Mesendoderm (in vitro differentiated cells): ENCODE measurements at regions not wholly inside any gene's neighbourhood (a gene's known extent, or its start where the extent isn't known, plus 50 kb on each side); places are given as distances from the start of the nearest gene placed in this dataset.
"Not testable (repeated sequence)": the region's sequence is repeated elsewhere in the genome, so short reads cannot be mapped to it uniquely, and the experiment has no call there.

Experiments used
- DNase-seq: peaks from one replicate; pipeline ENCODE4 v3.0.0; 2013
- H2AK5ac ChIP-seq: 2 replicates; pipeline ENCODE4 v1.6.1; 2013; ENCODE audit warnings: low read length, inconsistent platforms
- H2BK120ac ChIP-seq: 2 replicates; pipeline ENCODE4 v1.6.1; 2013; ENCODE audit warnings: low read depth, mild to moderate bottlenecking, low read length, moderate library complexity, mixed read lengths
- H2BK15ac ChIP-seq: replicated peaks from 2 replicates; pipeline ENCODE4 v1.6.1; 2013; ENCODE audit warnings: low read depth, mild to moderate bottlenecking, moderate library complexity
- H2BK5ac ChIP-seq: 2 replicates; pipeline ENCODE4 v1.6.1; 2013; ENCODE audit warnings: low read length, inconsistent platforms
- H3K18ac ChIP-seq: 2 replicates; pipeline ENCODE4 v1.6.1; 2013; ENCODE audit warnings: mild to moderate bottlenecking, low read length, mixed read lengths
- H3K23ac ChIP-seq: one replicate; pipeline ENCODE4 v1.6.1; 2013; ENCODE audit warnings: low read length
- H3K27ac ChIP-seq: 2 replicates; pipeline ENCODE4 v1.5.1; 2013; ENCODE audit warnings: low read depth, mild to moderate bottlenecking, inconsistent platforms, low read length, moderate library complexity
- H3K27me3 ChIP-seq: 2 replicates; pipeline ENCODE4 v1.6.1; 2013; ENCODE audit warnings: low read length, control low read depth, mild to moderate bottlenecking, inconsistent platforms; ENCODE audit not compliant: insufficient read depth, poor library complexity
- H3K36me3 ChIP-seq: 2 replicates; pipeline ENCODE4 v1.6.1; 2013; ENCODE audit warnings: low read length, inconsistent platforms; ENCODE audit not compliant: control insufficient read depth, insufficient read depth
- H3K4ac ChIP-seq: one replicate; pipeline ENCODE4 v1.6.1; 2013; ENCODE audit warnings: low read depth, mild to moderate bottlenecking, low read length, moderate library complexity
- H3K4me1 ChIP-seq: 2 replicates; pipeline ENCODE4 v1.6.1; 2013; ENCODE audit warnings: low read depth, low read length, inconsistent platforms; ENCODE audit not compliant: control insufficient read depth
- H3K4me2 ChIP-seq: 2 replicates; pipeline ENCODE4 v1.6.1; 2013; ENCODE audit warnings: low read length
- H3K4me3 ChIP-seq: 2 replicates; pipeline ENCODE4 v1.5.1; 2013; ENCODE audit warnings: mild to moderate bottlenecking, low read length
- H3K56ac ChIP-seq: one replicate; pipeline ENCODE4 v1.6.1; 2013; ENCODE audit warnings: low read length
- H3K79me1 ChIP-seq: 2 replicates; pipeline ENCODE4 v1.6.1; 2013; ENCODE audit warnings: low read length, inconsistent platforms
- H3K79me2 ChIP-seq: 2 replicates; pipeline ENCODE4 v1.6.1; 2013; ENCODE audit warnings: mild to moderate bottlenecking, low read length; ENCODE audit not compliant: control insufficient read depth, insufficient read depth
- H3K9ac ChIP-seq: 2 replicates; pipeline ENCODE4 v1.6.1; 2013; ENCODE audit warnings: low read length, inconsistent platforms
- H4K5ac ChIP-seq: one replicate; pipeline ENCODE4 v1.6.1; 2013; ENCODE audit warnings: low read length
- H4K8ac ChIP-seq: one replicate; pipeline ENCODE4 v1.6.1; 2013; ENCODE audit warnings: low read depth, mild to moderate bottlenecking, control low read depth, low read length, moderate library complexity
- WGBS: extraction: QIAGEN DNeasy Blood & Tissue Kit; methylation state at CpG from one replicate; pipeline ENCODE4 v1.1.7; 2013; ENCODE audit warnings: low lambda C conversion rate, missing lambda C conversion rate; ENCODE audit not compliant: insufficient coverage; ENCODE audit errors: extremely low coverage; 5-methylcytosine and 5-hydroxymethylcytosine counted together

GRCh38 chr1:212513586-212513985 is 80.9 kb downstream of the NENF start:
- Histone ChIP-seq H3K27me3 (no peaks in the 10 kb centered on the region), H2BK5ac (no peak overlapping the region), H3K27ac (no peak overlapping the region), H3K4me1 (peaks cover 7% of the 10 kb centered on the region), H2AK5ac (peak overlapping the region; percentile 22), H2BK15ac (no peak overlapping the region), H3K4ac (no peak overlapping the region), H3K4me3 (no peak overlapping the region), H3K36me3 (no peaks in the 10 kb centered on the region), H3K18ac (no peak overlapping the region), H2BK120ac (no peak overlapping the region), H3K79me1 (no peaks in the 10 kb centered on the region), H3K56ac (no peak overlapping the region), H3K23ac (no peak overlapping the region), H4K5ac (no peak overlapping the region), H4K8ac (no peak overlapping the region), H3K79me2 (no peaks in the 10 kb centered on the region), H3K4me2 (no peak overlapping the region), H3K9ac (no peak overlapping the region)
- WGBS: no CpG with 5 or more reads among the region's 11 CpGs
- DNase-seq: no peak

- Histone ChIP-seq H3K18ac (peak overlapping the region; percentile 71), H3K23ac (no peak overlapping the region), H3K79me2 (no peaks in the 10 kb centered on the region), H4K8ac (peak overlapping the region; percentile 91), H3K4ac (no peak overlapping the region), H2BK120ac (peak overlapping the region; percentile 75), H3K79me1 (no peaks in the 10 kb centered on the region), H3K27me3 (no peaks in the 10 kb centered on the region), H2BK15ac (peak overlapping the region; percentile 10), H3K4me1 (peaks cover 7% of the 10 kb centered on the region), H4K5ac (no peak overlapping the region), H3K4me3 (no peak overlapping the region), H2BK5ac (peak overlapping the region; percentile 27), H2AK5ac (peak overlapping the region; percentile 22), H3K9ac (peak overlapping the region; percentile 9), H3K4me2 (no peak overlapping the region), H3K56ac (peak overlapping the region; percentile 71), H3K27ac (no peak overlapping the region), H3K36me3 (no peaks in the 10 kb centered on the region)
- WGBS: no CpG with 5 or more reads among the region's 25 CpGs
- DNase-seq: peak; percentile 84
Measured at GRCh38 chr1:212514056-212514614, 81.4 kb downstream of the NENF start.

- peak overlapping the region; percentile 91 for H4K8ac ChIP-seq
- H2BK15ac ChIP-seq: peak overlapping the region; percentile 10
- no peak overlapping the region for H2AK5ac ChIP-seq
- DNase-seq: peak; percentile 68
- H3K56ac ChIP-seq: peak overlapping the region; percentile 71
- H3K18ac ChIP-seq: peak overlapping the region; percentile 71
- no CpG with 5 or more reads among the region's 36 CpGs for WGBS
- no peak overlapping the region for H4K5ac ChIP-seq
- no peak overlapping the region for H3K4me3 ChIP-seq
- H3K4ac ChIP-seq: peak overlapping the region; percentile 95
- no peaks in the 10 kb centered on the region for H3K79me1 ChIP-seq
- H3K23ac ChIP-seq: no peak overlapping the region
- peaks cover 7% of the 10 kb centered on the region for H3K4me1 ChIP-seq
- H3K27me3 ChIP-seq: no peaks in the 10 kb centered on the region
- H3K79me2 ChIP-seq: no peaks in the 10 kb centered on the region
- H2BK5ac ChIP-seq: peak overlapping the region; percentile 70
- no peaks in the 10 kb centered on the region for H3K36me3 ChIP-seq
- H3K27ac ChIP-seq: peak overlapping the region; percentile 68
- peak overlapping the region; percentile 19 for H3K4me2 ChIP-seq
- peak overlapping the region; percentile 75 for H2BK120ac ChIP-seq
- H3K9ac ChIP-seq: peak overlapping the region; percentile 47
Measured at GRCh38 chr1:212514782-212515181, 82.1 kb downstream of the NENF start.

GRCh38 chr1:212515329-212515760 is 82.6 kb downstream of the NENF start:
- Histone ChIP-seq H2BK15ac (no peak overlapping the region), H3K18ac (peak overlapping the region; percentile 71), H4K5ac (no peak overlapping the region), H3K4me1 (peaks cover 7% of the 10 kb centered on the region), H4K8ac (no peak overlapping the region), H3K4ac (peak overlapping the region; percentile 95), H3K4me3 (no peak overlapping the region), H3K27me3 (no peaks in the 10 kb centered on the region), H3K79me1 (no peaks in the 10 kb centered on the region), H3K56ac (peak overlapping the region; percentile 40), H3K9ac (no peak overlapping the region), H2BK5ac (peak overlapping the region; percentile 47), H3K4me2 (peak overlapping the region; percentile 10), H2AK5ac (no peak overlapping the region), H3K27ac (peak overlapping the region; percentile 10), H2BK120ac (no peak overlapping the region), H3K23ac (no peak overlapping the region), H3K79me2 (no peaks in the 10 kb centered on the region), H3K36me3 (no peaks in the 10 kb centered on the region)
- peak; percentile 93 for DNase-seq
- WGBS: no CpG with 5 or more reads among the region's 12 CpGs

- H3K27me3 ChIP-seq, H3K36me3 ChIP-seq, H3K9ac ChIP-seq, H3K4me2 ChIP-seq, H3K18ac ChIP-seq, H3K23ac ChIP-seq, H3K4me1 ChIP-seq, H4K5ac ChIP-seq, H4K8ac ChIP-seq, H3K79me2 ChIP-seq, H2BK15ac ChIP-seq, H3K4ac ChIP-seq, H3K27ac ChIP-seq, DNase-seq, H2BK5ac ChIP-seq, H3K79me1 ChIP-seq, H2BK120ac ChIP-seq, H3K4me3 ChIP-seq: not testable (repeated sequence)
- peak overlapping the region; percentile 90 for H2AK5ac ChIP-seq
- no CpG with 5 or more reads among the region's 4 CpGs for WGBS
- peak overlapping the region; percentile 47 for H3K56ac ChIP-seq
Measured at GRCh38 chr1:212516012-212516411, 83.3 kb downstream of the NENF start.
